ENCODE measurements at regions not wholly inside any gene's neighbourhood (a gene's known extent, or its start where the extent isn't known, plus 50 kb on each side); places are given as distances from the start of the nearest gene placed in this dataset.

- WGBS, 5 donors, result 77 to 92% (median 82%) methylated on average over 1 of the region's 1 CpG
- Histone ChIP-seq H3K4me1 (peaks cover 0 to 30% (median 17%) of the 10 kb centered on the region in 4 donors), H3K27ac (no peak overlapping the region), H3K36me3 (no peaks in the 10 kb centered on the region), H3K27me3 (no peaks in the 10 kb centered on the region), H3K4me3 (no peak overlapping the region), H3K9me3 (peaks cover 0 to 8% (median 0%) of the 10 kb centered on the region in 4 donors)
- no peak for TF ChIP-seq EP300 (IDR thresholded peaks at IDR 0.05)
- TF ChIP-seq CTCF (IDR thresholded peaks at IDR 0.05), result no peak
- no peak for TF ChIP-seq POLR2A (IDR thresholded peaks at IDR 0.05)
- no peak for TF ChIP-seq POLR2AphosphoS5 (IDR thresholded peaks at IDR 0.05)
- DNase-seq, result peak in 1 of 2 donors; percentile 51
- intact Hi-C loops (cut with DNase I; ENCODE audit: low total_unique reads), result no loop called here
Observed at GRCh38 chr5:54628050-54628449, 110.5 kb downstream of the SNX18 start.

GRCh38 chr5:54626407-54626806 lies 108.8 kb downstream of the SNX18 start:
- DNase-seq, result no peak
- no peak overlapping the region for H3K27ac ChIP-seq
- peaks cover 0 to 9% (median 0%) of the 10 kb centered on the region in 4 donors for H3K9me3 ChIP-seq
- H3K27me3 ChIP-seq, result no peaks in the 10 kb centered on the region
- H3K4me3 ChIP-seq, result no peak overlapping the region
- H3K4me1 ChIP-seq, result peaks cover 0 to 31% (median 12%) of the 10 kb centered on the region in 4 donors
- intact Hi-C loops (cut with DNase I; ENCODE audit: low total_unique reads), result no loop called here
- 86 to 90% (median 88%) methylated on average over 2 of the region's 2 CpGs for WGBS, 5 donors
- TF ChIP-seq EP300 (IDR thresholded peaks at IDR 0.05) (no peak), POLR2AphosphoS5 (IDR thresholded peaks at IDR 0.05) (no peak), CTCF (IDR thresholded peaks at IDR 0.05) (no peak), POLR2A (IDR thresholded peaks at IDR 0.05) (no peak)
- no peaks in the 10 kb centered on the region for H3K36me3 ChIP-seq

- no peaks in the 10 kb centered on the region for H3K36me3 ChIP-seq
- H3K4me1 ChIP-seq, result peaks cover 9 to 45% (median 21%) of the 10 kb centered on the region in 4 donors
- no peak overlapping the region for H3K4me3 ChIP-seq
- intact Hi-C loops (cut with DNase I; ENCODE audit: low total_unique reads), result no loop called here
- DNase-seq, result no peak
- H3K27ac ChIP-seq, result no peak overlapping the region
- TF ChIP-seq EP300 (IDR thresholded peaks at IDR 0.05) (no peak), POLR2AphosphoS5 (IDR thresholded peaks at IDR 0.05) (no peak), CTCF (IDR thresholded peaks at IDR 0.05) (no peak), POLR2A (IDR thresholded peaks at IDR 0.05) (no peak)
- WGBS, 5 donors, result 68 to 83% (median 77%) methylated on average over 9 of the region's 9 CpGs
- no peaks in the 10 kb centered on the region for H3K27me3 ChIP-seq
- H3K9me3 ChIP-seq, result peaks cover 0 to 9% (median 0%) of the 10 kb centered on the region in 4 donors
Observed at GRCh38 chr5:54624805-54625568, 107.4 kb downstream of the SNX18 start.

GRCh38 chr5:54621709-54622108 lies 104.2 kb downstream of the SNX18 start:
- no peak for DNase-seq
- H3K9me3 ChIP-seq, result peaks cover 0 to 6% (median 0%) of the 10 kb centered on the region in 4 donors
- H3K27me3 ChIP-seq, result no peaks in the 10 kb centered on the region
- H3K27ac ChIP-seq, result no peak overlapping the region
- no peaks in the 10 kb centered on the region for H3K36me3 ChIP-seq
- intact Hi-C loops (cut with DNase I; ENCODE audit: low total_unique reads), result no loop called here
- no peak overlapping the region for H3K4me3 ChIP-seq
- TF ChIP-seq POLR2A (IDR thresholded peaks at IDR 0.05) (no peak), EP300 (IDR thresholded peaks at IDR 0.05) (no peak), POLR2AphosphoS5 (IDR thresholded peaks at IDR 0.05) (no peak), CTCF (IDR thresholded peaks at IDR 0.05) (no peak)
- WGBS, 5 donors, result 71 to 81% (median 73%) methylated on average over 5 of the region's 5 CpGs
- H3K4me1 ChIP-seq, result peaks cover 6 to 48% (median 24%) of the 10 kb centered on the region in 4 donors

Measured in stomach (tissue), 8 donors.